ENCODE measurements at regions not wholly inside any gene's neighbourhood (a gene's known extent, or its start where the extent isn't known, plus 50 kb on each side); places are given as distances from the start of the nearest gene placed in this dataset.

GRCh38 chr5:174338185-174339010, 292.9 kb downstream of the NSG2 start:
- no peaks in the 10 kb centered on the region for H4K20me1 ChIP-seq (replicated peaks in 1 of 2; ENCODE audit: control insufficient read depth in 1 of 2, insufficient read depth in 2 of 2, low read length in 2 of 2)
- no peak overlapping the region for H4K5ac ChIP-seq (ENCODE audit: insufficient read length, low read depth, low read length)
- ChIA-PET CTCF (ENCODE audit: partially characterized antibody) (interaction anchor here (1.1 to 1.9 kb wide), 5 partner anchors 10 to 243 kb away, joined by 3 to 6 read pairs (median 3); no protein-coding TSS in a partner anchor), POLR2A (ENCODE audit: partially characterized antibody) (interaction anchor here (0.6 kb wide), 1 partner anchor 299 kb away, joined by 3 read pairs; no protein-coding TSS in a partner anchor)
- no peak overlapping the region for H3K4ac ChIP-seq (replicated peaks; ENCODE audit: insufficient read length, low read depth, low read length)
- no peak for DNase-seq (ENCODE audit: low read depth in 1 of 2, low spot score in 2 of 2)
- H3K9me3 ChIP-seq (ENCODE audit: insufficient read depth in 2 of 2, low read depth in 1 of 2, low read length in 1 of 2) = no peaks in the 10 kb centered on the region
- no peak for FAIRE-seq
- H2AFZ ChIP-seq (ENCODE audit: low read length) = no peak overlapping the region
- H2BK20ac ChIP-seq (ENCODE audit: low read length) = no peak overlapping the region
- H3K23me2 ChIP-seq (ENCODE audit: low read depth, low read length) = no peaks in the 10 kb centered on the region
- no peaks in the 10 kb centered on the region for H3K27me3 ChIP-seq (replicated peaks in 1 of 4; ENCODE audit: control insufficient read depth in 3 of 4, extremely low read depth in 1 of 4, insufficient read depth in 3 of 4, low read length in 3 of 4)
- H2BK15ac ChIP-seq (ENCODE audit: low read length) = no peak overlapping the region
- no peak overlapping the region for H3K4me3 ChIP-seq (ENCODE audit: extremely low read depth in 1 of 4, insufficient read depth in 2 of 4, low read depth in 3 of 4, low read length in 4 of 4)
- no peak overlapping the region for H3K27ac ChIP-seq (ENCODE audit: low read depth, low read length)
- no peak overlapping the region for H3K18ac ChIP-seq (ENCODE audit: extremely low read depth, low read length)
- no peak overlapping the region for H2BK12ac ChIP-seq (ENCODE audit: low read depth, low read length)
- no peak overlapping the region for H3K4me2 ChIP-seq (ENCODE audit: insufficient read depth in 1 of 2, low read depth in 2 of 2, low read length in 2 of 2)
- H4K8ac ChIP-seq (ENCODE audit: extremely low read depth, insufficient read depth, low read length) = no peak overlapping the region; the same call in 1 of the 2 replicates
- no peak overlapping the region for H2BK5ac ChIP-seq (ENCODE audit: low read depth, low read length)
- H3K14ac ChIP-seq (ENCODE audit: insufficient read length) = no peak overlapping the region
- H2BK120ac ChIP-seq (replicated peaks; ENCODE audit: low read depth, low read length) = no peak overlapping the region
- WGBS, 2 experiments (ENCODE audit: extremely low coverage in 1 of 2, insufficient coverage in 1 of 2, insufficient read length in 1 of 2, insufficient replicate concordance in 2 of 2, low coverage in 1 of 2, low lambda C conversion rate in 2 of 2, missing lambda C conversion rate in 1 of 2) = 86% methylated on average over 13 of the region's 13 CpGs; no CpG with 5 or more reads in 1 of the 2 experiments
- no peaks in the 10 kb centered on the region for H3K79me2 ChIP-seq (ENCODE audit: control insufficient read depth in 1 of 2, insufficient read depth in 2 of 2, low read length in 2 of 2)
- no peak overlapping the region for H2AK5ac ChIP-seq (ENCODE audit: low read depth, low read length)
- no peaks in the 10 kb centered on the region for H3K36me3 ChIP-seq (ENCODE audit: control insufficient read depth in 2 of 4, insufficient read depth in 4 of 4, low read length in 3 of 4)
- peaks cover 0 to 5% (median 2%) of the 10 kb centered on the region in 4 experiments; a peak in 2 of 7 replicates for H3K4me1 ChIP-seq (replicated peaks in 1 of 4; ENCODE audit: control insufficient read depth in 3 of 4, insufficient read depth in 4 of 4, low read length in 3 of 4)
- H3K79me1 ChIP-seq (ENCODE audit: low read depth, low read length) = no peaks in the 10 kb centered on the region
- no peak overlapping the region for H3K23ac ChIP-seq (ENCODE audit: insufficient read length)
- H4K91ac ChIP-seq (replicated peaks; ENCODE audit: insufficient read length, low read length) = no peak overlapping the region
- no peak overlapping the region for H3K56ac ChIP-seq (replicated peaks; ENCODE audit: insufficient read length, low read depth, low read length)
- H3K9ac ChIP-seq (replicated peaks in 1 of 4; ENCODE audit: extremely low read depth in 1 of 4, low read depth in 3 of 4, low read length in 3 of 4) = no peak overlapping the region
- TF ChIP-seq JUND (IDR thresholded peaks at IDR 0.05; ENCODE audit: low read length) (no peak), SAP30 (IDR thresholded peaks at IDR 0.05; ENCODE audit: insufficient read depth, insufficient replicate concordance, low read length) (no peak), CHD1 (IDR thresholded peaks at IDR 0.05; ENCODE audit: low read depth, low read length) (no peak), RAD21 (IDR thresholded peaks at IDR 0.05 in 1 of 2, conservative IDR thresholded peaks at IDR 0.05 in 1 of 2; ENCODE audit: low read depth in 2 of 2, low read length in 2 of 2) (no peak), MAX (IDR thresholded peaks at IDR 0.05) (no peak), MAFK (IDR thresholded peaks at IDR 0.05; ENCODE audit: low read depth, low read length) (no peak), CHD2 (IDR thresholded peaks at IDR 0.05; ENCODE audit: low read length) (no peak), SP4 (IDR thresholded peaks at IDR 0.05; ENCODE audit: low read length) (no peak), ATF2 (IDR thresholded peaks at IDR 0.05; ENCODE audit: low read length) (no peak), KDM1A (IDR thresholded peaks at IDR 0.05; ENCODE audit: borderline replicate concordance, low read length) (no peak), HDAC6 (IDR thresholded peaks at IDR 0.05; ENCODE audit: low read depth, low read length) (no peak)
